Calu3 (cell line): ENCODE measurements at regions not wholly inside any gene's neighbourhood (a gene's known extent, or its start where the extent isn't known, plus 50 kb on each side); places are given as distances from the start of the nearest gene placed in this dataset.

ENCODE experiments used
- BruUV-seq: library from RNA; stranded (reverse); fragments of 400-500 nt; replicated peaks from 2 replicates; lab custom pipeline; 2021; lab: Mats Ljungman, UMichigan
- CTCF ChIA-PET: fragments of 300-600 bp; sonication (Branson Sonifier 250); formaldehyde crosslinking; loops from one replicate; lab custom pipeline; 2022; ENCODE audit warnings: antibody characterized with exemption; lab: Charles Lee
- DNase-seq: peaks from one replicate; pipeline ENCODE4 v3.0.0; 2022
- H3K27ac Mint-ChIP-seq: one replicate; pipeline ENCODE4 v1.8.0; 2022; ENCODE audit warnings: mixed read lengths; ENCODE audit not compliant: unreplicated experiment
- H3K27me3 Mint-ChIP-seq: one replicate; pipeline ENCODE4 v1.8.0; 2022; ENCODE audit warnings: mixed read lengths; ENCODE audit not compliant: unreplicated experiment
- H3K36me3 Mint-ChIP-seq: one replicate; pipeline ENCODE4 v1.8.0; 2022; ENCODE audit warnings: mild to moderate bottlenecking, moderate library complexity, mixed read lengths; ENCODE audit not compliant: insufficient read depth, unreplicated experiment
- H3K4me1 Mint-ChIP-seq: one replicate; pipeline ENCODE4 v1.8.0; 2022; ENCODE audit warnings: mild to moderate bottlenecking, low read depth, mixed read lengths; ENCODE audit not compliant: unreplicated experiment
- H3K4me3 Mint-ChIP-seq: one replicate; pipeline ENCODE4 v1.8.0; 2022; ENCODE audit warnings: mild to moderate bottlenecking, low read depth, moderate library complexity, mixed read lengths; ENCODE audit not compliant: unreplicated experiment
- H3K9me3 Mint-ChIP-seq: one replicate; pipeline ENCODE4 v1.8.0; 2022; ENCODE audit warnings: low read depth, mixed read lengths; ENCODE audit not compliant: unreplicated experiment
- CTCF ChIP-seq: fragments of 200-600 bp; IDR thresholded peaks from one replicate; pipeline ENCODE4 v1.8.0; 2022; ENCODE audit warnings: antibody characterized with exemption; ENCODE audit not compliant: unreplicated experiment
- intact Hi-C: fragments of 100-400 bp; cut with micrococcal nuclease; formaldehyde crosslinking; loops from one replicate; pipeline ENCODE4 v1.10.0; 2022; ENCODE audit not compliant: unreplicated experiment

- Mint-ChIP-seq H3K9me3 (peaks cover 29% of the 10 kb centered on the region), H3K27ac (no peak overlapping the region), H3K27me3 (no peaks in the 10 kb centered on the region), H3K36me3 (no peaks in the 10 kb centered on the region), H3K4me1 (no peaks in the 10 kb centered on the region), H3K4me3 (no peak overlapping the region)
- no TSS peak for BruUV-seq
- intact Hi-C loops: no loop called here
- TF ChIP-seq CTCF: no peak
- CTCF ChIA-PET: no interaction called here
- no peak for DNase-seq
Measured at GRCh38 chr7:112646783-112647182, 143.4 kb downstream of the TMEM168 start.

GRCh38 chr7:112648781-112649180, 141.4 kb downstream of the TMEM168 start:
- no peak overlapping the region for H3K27ac Mint-ChIP-seq
- H3K4me3 Mint-ChIP-seq: no peak overlapping the region
- no peaks in the 10 kb centered on the region for H3K36me3 Mint-ChIP-seq
- CTCF ChIA-PET: no interaction called here
- BruUV-seq: no TSS peak
- peaks cover 26% of the 10 kb centered on the region for H3K9me3 Mint-ChIP-seq
- H3K4me1 Mint-ChIP-seq: no peaks in the 10 kb centered on the region
- intact Hi-C loops: no loop called here
- DNase-seq: no peak
- TF ChIP-seq CTCF: no peak
- H3K27me3 Mint-ChIP-seq: no peaks in the 10 kb centered on the region

GRCh38 chr7:112649560-112649959, 140.6 kb downstream of the TMEM168 start:
- intact Hi-C loops: no loop called here
- Mint-ChIP-seq H3K9me3 (peaks cover 21% of the 10 kb centered on the region), H3K36me3 (no peaks in the 10 kb centered on the region), H3K27me3 (no peaks in the 10 kb centered on the region), H3K4me3 (no peak overlapping the region), H3K27ac (no peak overlapping the region), H3K4me1 (no peaks in the 10 kb centered on the region)
- CTCF ChIA-PET: no interaction called here
- no peak for TF ChIP-seq CTCF
- BruUV-seq: no TSS peak
- DNase-seq: no peak

- CTCF ChIA-PET: no interaction called here
- BruUV-seq: no TSS peak
- no peak for TF ChIP-seq CTCF
- Mint-ChIP-seq H3K4me3 (no peak overlapping the region), H3K4me1 (no peaks in the 10 kb centered on the region), H3K27me3 (no peaks in the 10 kb centered on the region), H3K36me3 (no peaks in the 10 kb centered on the region), H3K9me3 (peaks cover 9% of the 10 kb centered on the region), H3K27ac (no peak overlapping the region)
- no peak for DNase-seq
- intact Hi-C loops: no loop called here
Measured at GRCh38 chr7:112654322-112655216, 135.6 kb downstream of the TMEM168 start.
